ENCODE measurements at regions not wholly inside any gene's neighbourhood (a gene's known extent, or its start where the extent isn't known, plus 50 kb on each side); places are given as distances from the start of the nearest gene placed in this dataset.

- TF ChIP-seq CTCF (IDR thresholded peaks at IDR 0.05) (no peak), POLR2A (IDR thresholded peaks at IDR 0.05) (no peak)
Measured at GRCh38 chr1:91141858-91142257, 120.0 kb upstream of the ZNF644 start.

All from esophagus squamous epithelium (tissue), 4 donors.